Smooth muscle cell (in vitro differentiated cells): ENCODE measurements at regions not wholly inside any gene's neighbourhood (a gene's known extent, or its start where the extent isn't known, plus 50 kb on each side); places are given as distances from the start of the nearest gene placed in this dataset.

ENCODE experiments used
- DNase-seq: peaks from one replicate; lab custom pipeline; 2025; ENCODE audit not compliant: unreplicated experiment; lab: John Stamatoyannopoulos, UW
- H2AFZ ChIP-seq: fragments of 200-600 bp; sonication (generic); 2 replicates; pipeline ENCODE4 v1.6.0; 2016; ENCODE audit warnings: antibody characterized with exemption, low read depth, mild to moderate bottlenecking
- H3F3A ChIP-seq: fragments of 200-600 bp; sonication (generic); 2 replicates; pipeline ENCODE4 v1.6.0; 2017; ENCODE audit warnings: antibody characterized with exemption, low read depth
- H3K27ac ChIP-seq: fragments of 200-600 bp; sonication (generic); 2 replicates; pipeline ENCODE4 v1.5.1; 2016; ENCODE audit warnings: low read depth, mild to moderate bottlenecking
- H3K27me3 ChIP-seq: fragments of 200-600 bp; sonication (generic); 2 replicates; pipeline ENCODE4 v1.6.1; 2016; ENCODE audit warnings: low read depth, mild to moderate bottlenecking
- H3K36me3 ChIP-seq: fragments of 200-600 bp; sonication (generic); 2 replicates; pipeline ENCODE4 v1.5.1; 2016; ENCODE audit warnings: low read depth
- H3K4me1 ChIP-seq: fragments of 200-600 bp; sonication (generic); 2 replicates; pipeline ENCODE4 v1.5.1; 2016; ENCODE audit warnings: low read depth
- H3K4me2 ChIP-seq: fragments of 200-600 bp; sonication (generic); 2 replicates; pipeline ENCODE4 v1.6.0; 2016; ENCODE audit warnings: mild to moderate bottlenecking
- H3K4me3 ChIP-seq: fragments of 200-600 bp; sonication (generic); 2 replicates; pipeline ENCODE4 v1.5.1; 2016; ENCODE audit warnings: mild to moderate bottlenecking
- H3K79me2 ChIP-seq: fragments of 200-600 bp; sonication (generic); 2 replicates; pipeline ENCODE4 v1.6.0; 2016; ENCODE audit warnings: low read depth, mild to moderate bottlenecking
- H3K9ac ChIP-seq: fragments of 200-600 bp; sonication (generic); 2 replicates; pipeline ENCODE4 v1.6.0; 2016; ENCODE audit warnings: low read depth
- H3K9me3 ChIP-seq: fragments of 200-600 bp; sonication (generic); replicated peaks from 2 replicates; pipeline ENCODE4 v1.5.1; 2016; ENCODE audit warnings: low read depth
- H4K20me1 ChIP-seq: fragments of 200-600 bp; sonication (generic); 2 replicates; pipeline ENCODE4 v1.6.0; 2016; ENCODE audit warnings: low read depth
- WGBS: methylation state at CpG from one replicate; pipeline ENCODE4 v1.1.7; 2016; ENCODE audit warnings: low lambda C conversion rate; 5-methylcytosine and 5-hydroxymethylcytosine counted together
- TF ChIP-seq, protein P1 (sequence below): fragments of 200-600 bp; sonication (generic); IDR thresholded peaks from 2 replicates; pipeline ENCODE4 v1.5.1; 2017; ENCODE audit warnings: borderline replicate concordance, mild to moderate bottlenecking, antibody characterized with exemption; ENCODE audit not compliant: insufficient read depth, poor library complexity, severe bottlenecking

DNA sequence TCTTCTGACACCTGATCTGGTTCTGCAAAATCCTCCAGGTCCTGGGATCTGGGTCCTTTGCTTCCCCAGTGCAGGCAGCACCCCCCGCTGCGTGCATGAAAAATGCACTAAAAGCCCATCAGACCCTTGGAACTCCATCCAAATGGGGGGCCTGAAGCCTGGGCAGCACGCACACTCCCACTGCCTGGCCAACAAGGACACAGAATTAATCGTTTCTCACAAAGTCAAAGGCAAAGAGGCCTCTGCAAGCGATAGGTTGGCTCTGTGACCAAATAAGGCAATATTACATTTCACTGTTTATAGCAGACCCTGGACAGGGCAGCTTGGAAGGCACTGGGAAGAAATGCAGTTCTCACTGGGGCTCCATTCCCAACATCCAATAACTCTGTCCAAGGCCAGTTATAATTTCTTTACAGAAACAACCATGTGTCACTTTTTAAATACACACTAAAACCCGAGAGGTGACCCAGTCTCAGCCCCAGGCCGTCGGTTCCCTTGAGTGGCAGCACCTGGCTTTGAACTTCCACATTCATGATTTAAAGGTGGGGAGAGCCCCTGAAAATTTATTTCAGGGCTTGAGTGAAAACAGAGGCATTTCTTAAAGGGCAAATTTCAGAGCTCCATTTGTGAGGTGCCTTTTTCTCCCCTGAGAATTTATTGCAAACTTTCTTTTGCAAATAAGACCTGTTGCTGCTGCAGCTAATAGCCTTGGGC lies 114.4 kb upstream of the ANO1 start:
- Histone ChIP-seq H3F3A (no peaks in the 10 kb centered on the region), H3K4me2 (no peak overlapping the region), H3K27ac (no peak overlapping the region), H3K4me3 (no peak overlapping the region), H3K27me3 (no peaks in the 10 kb centered on the region), H3K79me2 (no peaks in the 10 kb centered on the region), H3K36me3 (no peaks in the 10 kb centered on the region), H3K9me3 (no peaks in the 10 kb centered on the region), H3K9ac (no peak overlapping the region), H4K20me1 (no peaks in the 10 kb centered on the region), H2AFZ (no peak overlapping the region), H3K4me1 (peaks cover 8% of the 10 kb centered on the region)
- WGBS: 54% methylated on average over 8 of the region's 8 CpGs
- no peak for DNase-seq
- TF ChIP-seq, protein P1, sequence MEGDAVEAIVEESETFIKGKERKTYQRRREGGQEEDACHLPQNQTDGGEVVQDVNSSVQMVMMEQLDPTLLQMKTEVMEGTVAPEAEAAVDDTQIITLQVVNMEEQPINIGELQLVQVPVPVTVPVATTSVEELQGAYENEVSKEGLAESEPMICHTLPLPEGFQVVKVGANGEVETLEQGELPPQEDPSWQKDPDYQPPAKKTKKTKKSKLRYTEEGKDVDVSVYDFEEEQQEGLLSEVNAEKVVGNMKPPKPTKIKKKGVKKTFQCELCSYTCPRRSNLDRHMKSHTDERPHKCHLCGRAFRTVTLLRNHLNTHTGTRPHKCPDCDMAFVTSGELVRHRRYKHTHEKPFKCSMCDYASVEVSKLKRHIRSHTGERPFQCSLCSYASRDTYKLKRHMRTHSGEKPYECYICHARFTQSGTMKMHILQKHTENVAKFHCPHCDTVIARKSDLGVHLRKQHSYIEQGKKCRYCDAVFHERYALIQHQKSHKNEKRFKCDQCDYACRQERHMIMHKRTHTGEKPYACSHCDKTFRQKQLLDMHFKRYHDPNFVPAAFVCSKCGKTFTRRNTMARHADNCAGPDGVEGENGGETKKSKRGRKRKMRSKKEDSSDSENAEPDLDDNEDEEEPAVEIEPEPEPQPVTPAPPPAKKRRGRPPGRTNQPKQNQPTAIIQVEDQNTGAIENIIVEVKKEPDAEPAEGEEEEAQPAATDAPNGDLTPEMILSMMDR: no peak

DNA sequence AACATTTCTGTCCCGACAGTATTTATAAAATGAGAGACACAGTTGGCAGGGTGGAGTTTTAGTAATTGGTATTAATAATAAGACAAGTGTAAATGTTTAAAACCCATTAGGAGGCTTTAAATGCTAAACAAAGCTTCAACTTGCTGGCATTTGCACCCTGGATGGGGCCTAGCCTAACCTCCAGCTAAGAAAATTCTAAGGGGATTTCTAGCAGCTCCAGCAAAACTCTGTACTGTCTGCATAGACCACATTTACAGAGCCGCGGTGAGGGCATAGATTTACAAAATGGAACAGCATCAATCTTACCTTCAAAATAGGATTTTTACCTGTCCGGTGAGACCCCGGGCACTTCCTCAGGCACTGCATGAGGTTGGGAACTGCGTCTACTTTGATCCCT lies 113.9 kb upstream of the ANO1 start:
- H3K4me3 ChIP-seq: no peak overlapping the region
- H3K27me3 ChIP-seq: no peaks in the 10 kb centered on the region
- no peaks in the 10 kb centered on the region for H3K36me3 ChIP-seq
- no peak overlapping the region for H3K4me2 ChIP-seq
- H4K20me1 ChIP-seq: no peaks in the 10 kb centered on the region
- H3F3A ChIP-seq: no peaks in the 10 kb centered on the region
- H3K9me3 ChIP-seq: no peaks in the 10 kb centered on the region
- no peak overlapping the region for H3K27ac ChIP-seq
- H3K4me1 ChIP-seq: peaks cover 8% of the 10 kb centered on the region
- TF ChIP-seq, protein P1: no peak
- WGBS: 88% methylated on average over 6 of the region's 6 CpGs
- no peak for DNase-seq
- no peak overlapping the region for H2AFZ ChIP-seq
- no peaks in the 10 kb centered on the region for H3K79me2 ChIP-seq
- no peak overlapping the region for H3K9ac ChIP-seq

DNA sequence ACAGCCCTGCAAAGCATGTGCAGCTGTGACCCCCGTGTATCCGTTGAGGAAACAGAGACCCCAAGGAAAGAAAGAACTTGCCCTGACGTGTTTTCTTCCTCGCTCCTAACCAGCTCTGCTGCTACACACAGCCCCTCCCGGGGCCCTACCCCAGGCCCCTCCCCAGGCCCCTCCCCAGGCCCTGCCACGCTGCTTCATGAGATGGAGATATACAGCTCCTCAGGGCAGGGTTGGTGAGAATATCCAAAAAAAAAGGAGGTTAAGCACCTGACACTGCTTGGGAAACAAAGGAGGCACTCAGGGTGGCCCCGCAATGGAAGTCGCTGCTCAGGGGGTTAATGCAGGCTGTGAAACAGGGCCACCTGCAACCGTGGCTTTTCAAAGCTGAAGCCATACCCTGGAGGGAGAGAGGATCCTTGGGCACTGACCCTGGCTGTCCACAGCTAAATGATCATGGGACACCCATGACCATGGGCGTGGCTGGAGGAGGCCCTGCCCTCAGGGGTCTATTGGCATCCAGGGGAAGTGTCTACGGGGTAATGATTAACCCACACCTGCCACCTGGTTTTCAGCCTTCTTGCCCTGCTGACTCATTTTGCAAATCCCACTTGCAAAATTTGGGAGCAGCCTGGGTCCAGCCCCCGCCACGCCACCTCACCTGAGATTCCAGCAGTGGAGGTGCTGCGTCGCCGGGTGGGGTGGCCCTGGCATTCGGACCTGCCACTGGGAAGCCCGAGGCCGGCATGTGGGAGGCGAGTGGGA lies 112.1 kb upstream of the ANO1 start:
- Histone ChIP-seq H3K27me3 (no peaks in the 10 kb centered on the region), H3K4me1 (peaks cover 8% of the 10 kb centered on the region), H3K9ac (no peak overlapping the region), H3K27ac (no peak overlapping the region), H3K4me2 (no peak overlapping the region), H3K4me3 (no peak overlapping the region), H3F3A (no peaks in the 10 kb centered on the region), H4K20me1 (no peaks in the 10 kb centered on the region), H3K9me3 (no peaks in the 10 kb centered on the region), H3K36me3 (no peaks in the 10 kb centered on the region), H3K79me2 (no peaks in the 10 kb centered on the region), H2AFZ (no peak overlapping the region)
- DNase-seq: no peak
- TF ChIP-seq, protein P1: no peak
- 86% methylated on average over 20 of the region's 20 CpGs for WGBS

DNA sequence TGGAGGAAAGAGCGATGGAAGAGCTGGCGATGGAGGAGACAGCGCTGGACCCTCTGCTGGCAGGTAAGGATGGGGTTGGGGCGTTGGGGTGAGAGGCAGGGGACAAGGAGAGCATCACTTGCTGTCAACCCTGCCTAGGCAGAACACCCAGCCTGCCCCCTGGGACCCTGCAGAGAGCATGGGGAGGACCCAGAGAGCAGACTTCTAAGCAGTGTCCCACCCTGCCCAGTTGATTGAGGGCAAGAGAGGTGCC lies 111.6 kb upstream of the ANO1 start:
- 87% methylated on average over 4 of the region's 4 CpGs for WGBS
- no peak for DNase-seq
- Histone ChIP-seq H3K9me3 (no peaks in the 10 kb centered on the region), H3K9ac (no peak overlapping the region), H2AFZ (no peak overlapping the region), H3F3A (no peaks in the 10 kb centered on the region), H3K4me1 (peaks cover 8% of the 10 kb centered on the region), H3K79me2 (no peaks in the 10 kb centered on the region), H3K4me2 (no peak overlapping the region), H3K4me3 (no peak overlapping the region), H4K20me1 (no peaks in the 10 kb centered on the region), H3K36me3 (no peaks in the 10 kb centered on the region), H3K27ac (no peak overlapping the region), H3K27me3 (no peaks in the 10 kb centered on the region)
- TF ChIP-seq, protein P1: no peak
